HG02798 (cell line): ENCODE measurements at regions not wholly inside any gene's neighbourhood (a gene's known extent, or its start where the extent isn't known, plus 50 kb on each side); places are given as distances from the start of the nearest gene placed in this dataset.

Experiments used
- ATAC-seq: cut with Tn5 transposase; IDR thresholded peaks from one replicate; pipeline ENCODE4 v1.9.1; 2021; ENCODE audit warnings: mild to moderate bottlenecking; ENCODE audit not compliant: unreplicated experiment, poor library complexity

DNA sequence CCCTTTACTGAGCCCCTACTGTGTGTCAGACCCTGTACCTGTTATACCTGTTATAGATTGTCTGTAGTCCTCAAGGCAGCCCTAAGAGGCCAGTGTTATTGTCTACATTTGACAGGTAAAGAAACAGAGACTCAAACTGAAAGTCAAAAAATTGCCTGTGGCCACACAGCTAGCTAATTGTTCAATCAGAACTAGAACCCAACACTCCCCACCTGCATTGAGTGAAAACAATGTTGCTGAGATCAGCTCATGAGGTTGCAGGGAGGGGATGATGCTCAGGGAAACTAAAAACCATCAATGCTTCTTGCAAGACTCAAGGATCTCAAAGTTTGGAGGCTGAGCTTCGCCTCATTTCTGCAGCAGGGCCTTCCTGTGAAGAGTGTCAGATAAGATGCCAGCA is 109.5 kb upstream of the LMO4 start:
- ATAC-seq: no peak

DNA sequence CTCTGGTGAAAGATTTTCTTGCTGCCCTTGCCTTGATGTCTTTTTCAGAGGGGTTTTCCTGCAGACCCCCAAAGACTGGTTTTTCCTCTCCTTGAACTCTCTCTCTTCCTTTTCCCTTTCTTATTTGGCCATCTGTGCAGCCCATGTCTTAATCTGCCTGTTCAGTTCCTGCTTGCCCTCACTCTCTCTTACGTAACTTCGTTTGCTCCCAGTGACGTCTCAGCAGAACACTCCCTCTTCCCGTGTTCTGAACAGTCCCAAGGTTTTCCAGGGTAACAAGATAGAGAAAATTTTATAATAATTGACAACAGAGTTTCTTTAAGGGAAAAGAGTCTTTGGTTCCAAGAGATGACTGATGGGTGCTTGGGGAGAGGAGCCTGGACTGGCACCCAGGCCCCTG is 109.1 kb upstream of the LMO4 start:
- no peak for ATAC-seq

DNA sequence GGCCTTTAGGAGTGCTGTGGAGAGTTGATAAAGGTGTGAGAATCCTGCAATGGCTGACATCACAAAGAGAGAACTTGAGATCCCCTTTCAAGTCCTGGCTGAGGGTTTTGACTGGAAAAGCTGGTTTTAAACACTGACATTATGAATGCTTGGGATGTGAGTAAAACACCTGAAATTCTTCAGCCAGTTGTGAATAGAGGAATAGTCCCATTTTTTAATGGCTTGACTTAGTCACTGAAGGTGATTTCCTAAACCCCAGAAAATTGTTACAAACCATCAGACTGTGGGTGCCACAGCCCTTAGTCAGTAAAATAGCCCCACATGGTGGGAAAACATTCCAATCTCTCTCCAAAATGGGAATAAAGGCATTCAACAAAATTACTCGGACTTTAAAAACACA is 107.7 kb upstream of the LMO4 start:
- no peak for ATAC-seq

DNA sequence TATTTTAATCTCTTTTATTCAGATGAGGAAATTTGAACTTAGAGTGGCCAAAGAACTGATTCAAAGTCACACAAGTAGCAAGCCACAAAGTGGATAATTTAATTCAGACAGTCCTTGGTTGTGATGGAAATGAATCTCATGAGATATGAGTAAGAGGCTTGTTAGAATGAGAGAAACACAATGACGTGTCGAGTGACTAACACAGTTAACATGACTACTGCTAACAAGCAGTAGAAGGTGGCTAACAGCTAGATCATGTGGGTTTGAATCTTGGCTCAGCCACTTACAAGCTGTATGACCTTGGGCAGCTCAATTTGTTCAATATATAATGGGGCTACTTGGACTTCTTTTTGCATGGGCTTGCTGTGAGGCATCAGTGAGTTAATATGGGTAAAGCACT is 104.5 kb upstream of the LMO4 start:
- no peak for ATAC-seq

DNA sequence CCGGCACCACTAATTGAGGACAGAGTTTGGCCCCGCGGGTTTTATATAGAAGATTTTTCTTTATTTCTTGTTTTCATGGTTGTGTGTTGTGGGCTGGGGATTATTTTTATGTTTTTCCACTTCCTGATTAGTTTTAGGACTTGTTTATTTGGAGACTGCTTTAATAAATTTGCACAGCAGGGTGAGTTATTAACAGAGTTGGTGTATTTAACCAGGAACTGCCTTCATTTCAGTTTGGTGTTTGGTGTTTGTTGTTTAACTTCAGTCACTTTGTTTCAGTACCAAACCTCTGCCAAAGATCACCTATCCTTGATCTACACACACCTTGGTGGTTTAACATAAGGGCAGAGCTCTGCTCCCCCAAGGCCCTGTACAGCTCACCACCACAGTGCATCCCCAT is 103.5 kb upstream of the LMO4 start:
- no peak for ATAC-seq

DNA sequence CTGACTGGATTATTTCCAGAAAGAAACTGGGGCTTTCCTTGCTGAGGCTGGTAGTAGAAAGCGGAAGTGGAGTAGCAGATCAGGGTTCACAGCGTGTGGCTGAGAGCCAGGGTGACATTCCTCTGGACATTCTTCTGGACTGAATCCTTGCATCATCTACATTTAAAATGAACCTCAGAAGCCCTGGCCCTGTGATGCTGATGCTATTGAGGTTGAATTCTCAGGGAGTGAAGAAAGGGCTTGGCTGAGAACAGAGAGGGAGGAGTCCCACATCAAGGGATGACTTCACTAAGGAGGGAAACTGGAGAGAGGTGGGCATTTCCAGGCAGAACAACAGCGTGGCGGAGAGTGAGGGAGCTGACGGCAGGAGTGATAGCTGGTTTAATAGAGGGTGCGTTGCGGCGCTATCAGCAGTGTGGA is 102.3 kb upstream of the LMO4 start:
- peak; percentile 47 for ATAC-seq

DNA sequence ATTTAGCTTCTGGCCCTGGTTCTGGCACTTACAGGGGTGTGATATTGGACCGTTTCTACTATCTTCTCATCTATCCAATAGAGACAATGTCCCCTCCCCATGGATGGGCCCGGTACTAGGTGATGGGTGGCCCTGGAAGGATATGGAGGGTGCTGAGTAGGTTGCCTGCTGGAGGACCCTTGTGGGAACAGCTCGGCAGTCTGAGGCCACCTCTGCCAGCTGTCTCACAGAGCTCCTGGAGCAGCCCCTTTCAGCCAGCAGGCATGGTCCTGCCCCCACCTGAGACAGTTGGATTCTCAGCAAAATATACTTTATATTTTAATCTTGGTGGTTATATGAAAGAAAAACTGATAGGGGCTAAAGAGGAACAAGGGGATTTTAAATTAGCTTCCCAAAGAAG is 101.0 kb upstream of the LMO4 start:
- no peak for ATAC-seq

DNA sequence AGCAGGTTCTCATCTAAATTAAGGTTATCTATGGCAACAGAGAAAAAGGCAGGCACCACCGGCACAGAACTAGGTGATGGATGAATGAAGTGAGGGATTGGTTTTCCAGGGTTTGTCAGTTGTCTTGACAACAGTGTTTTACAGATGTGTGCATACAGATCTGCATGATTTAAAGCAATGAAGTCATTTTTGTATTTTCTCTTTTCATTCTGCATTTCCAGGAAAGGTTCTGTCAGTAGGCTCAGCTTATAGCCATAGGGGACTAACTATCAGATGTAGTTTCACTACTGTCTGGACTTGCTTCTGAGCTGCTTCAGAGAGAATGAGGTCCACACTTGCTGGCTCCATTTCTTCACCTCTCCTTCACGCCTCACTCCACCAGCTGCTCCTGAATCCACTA is 98.2 kb upstream of the LMO4 start:
- ATAC-seq: no peak

DNA sequence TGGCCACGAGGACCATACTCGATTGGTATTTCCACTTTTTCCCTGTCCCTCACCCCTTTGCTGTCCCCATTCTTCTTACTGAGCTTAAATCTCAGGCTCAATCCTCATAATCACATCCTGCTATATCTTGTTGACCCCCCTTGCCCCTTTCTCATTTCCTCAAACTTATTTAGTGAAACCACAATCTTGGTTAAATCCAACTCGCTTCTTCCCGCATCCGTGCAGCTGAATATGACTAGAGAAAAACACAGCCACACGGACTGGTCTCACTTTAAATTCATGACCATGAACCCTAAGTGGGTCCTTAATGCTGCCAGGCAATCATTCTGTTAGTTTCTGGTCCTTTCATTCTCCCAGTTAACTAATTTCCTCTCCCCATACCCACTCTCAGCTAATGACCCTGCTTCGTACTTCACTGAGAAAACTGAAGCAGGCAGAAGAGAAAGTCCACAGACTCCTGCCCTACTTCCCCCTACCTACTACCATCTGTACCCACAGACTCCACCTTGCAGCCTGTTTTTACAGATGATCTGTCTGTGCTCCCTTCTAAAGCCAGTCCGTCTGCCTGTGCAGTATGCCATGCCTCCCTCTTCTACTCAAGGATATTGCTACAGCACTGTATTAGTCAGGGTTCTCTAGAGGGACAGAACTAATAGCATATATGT is 96.8 kb upstream of the LMO4 start:
- ATAC-seq: no peak

DNA sequence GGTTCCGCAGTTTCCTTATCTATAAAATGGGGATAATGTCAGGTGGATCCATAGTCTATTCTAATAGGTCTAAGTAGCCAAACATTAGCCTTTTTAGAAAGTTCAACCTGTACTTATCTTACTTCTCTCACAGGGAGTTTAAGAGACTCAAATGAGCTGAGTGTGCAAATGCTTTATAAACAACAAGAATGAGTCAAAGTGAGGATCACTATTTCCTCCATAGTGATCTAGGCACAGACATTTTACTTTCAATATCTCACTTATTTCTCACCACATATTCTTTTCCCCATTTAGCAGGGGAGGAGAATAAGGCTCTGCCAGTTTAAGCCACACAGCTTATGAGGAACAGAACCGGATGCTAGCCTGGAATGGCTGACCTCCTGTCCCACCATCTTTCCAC is 92.1 kb upstream of the LMO4 start:
- no peak for ATAC-seq

DNA sequence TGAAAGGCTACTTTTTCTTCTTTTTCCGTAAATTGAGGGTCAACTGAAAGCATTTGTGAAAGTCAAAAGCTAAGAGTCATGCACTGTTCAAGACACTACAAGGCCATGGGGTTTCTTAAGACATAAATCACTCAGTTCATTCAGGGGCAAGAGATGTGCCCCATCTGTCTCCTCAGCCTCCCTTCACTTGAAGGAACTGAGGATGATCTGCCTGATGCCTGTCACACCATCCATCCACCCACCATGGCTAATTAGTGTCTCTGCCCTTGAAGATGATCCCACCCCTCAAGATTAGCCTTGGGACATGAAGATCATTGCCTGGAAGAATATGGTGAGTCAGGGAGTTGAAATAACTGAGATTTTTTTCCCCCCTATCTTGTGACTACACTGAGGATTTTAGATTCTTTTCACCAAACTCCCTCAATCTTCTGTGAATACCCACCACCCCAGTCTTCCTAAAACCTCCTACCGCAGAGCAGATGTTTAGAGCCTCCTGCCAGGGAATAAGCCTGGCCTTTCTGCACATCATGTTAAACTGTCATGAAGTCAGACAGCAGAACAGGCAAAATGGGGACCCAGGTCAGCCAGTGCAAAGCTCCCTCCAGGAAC is 88.6 kb upstream of the LMO4 start:
- no peak for ATAC-seq

DNA sequence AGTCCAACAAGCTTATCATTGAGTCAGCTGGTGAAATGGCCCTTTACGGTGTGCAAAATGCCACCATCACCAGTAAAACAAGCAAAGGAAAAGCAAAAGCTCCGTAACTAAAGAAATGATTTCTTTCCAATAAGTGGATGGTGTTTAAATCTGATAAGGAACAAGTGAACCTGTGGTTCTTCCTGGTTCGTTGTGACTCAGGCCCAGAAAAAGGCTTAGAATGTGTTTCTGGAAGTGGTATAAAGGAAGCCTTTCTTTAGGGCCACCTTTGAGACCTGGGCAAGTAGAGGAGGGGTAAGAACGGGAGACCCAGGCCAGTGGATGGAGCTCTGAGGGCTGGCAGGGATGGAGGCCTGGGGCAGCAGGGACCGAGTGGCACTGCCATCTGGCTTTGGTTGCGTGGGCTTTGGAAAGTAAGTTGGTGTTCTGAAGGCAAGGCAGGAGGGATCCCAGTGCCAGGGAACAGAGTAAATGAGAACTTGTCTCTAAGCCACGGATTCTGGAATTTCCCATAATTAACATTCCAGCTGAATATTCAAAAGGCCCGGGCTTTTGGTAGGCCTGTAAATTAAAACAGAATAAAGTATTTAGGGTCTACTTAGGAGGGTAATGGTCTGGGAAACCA is 87.9 kb upstream of the LMO4 start:
- no peak for ATAC-seq

DNA sequence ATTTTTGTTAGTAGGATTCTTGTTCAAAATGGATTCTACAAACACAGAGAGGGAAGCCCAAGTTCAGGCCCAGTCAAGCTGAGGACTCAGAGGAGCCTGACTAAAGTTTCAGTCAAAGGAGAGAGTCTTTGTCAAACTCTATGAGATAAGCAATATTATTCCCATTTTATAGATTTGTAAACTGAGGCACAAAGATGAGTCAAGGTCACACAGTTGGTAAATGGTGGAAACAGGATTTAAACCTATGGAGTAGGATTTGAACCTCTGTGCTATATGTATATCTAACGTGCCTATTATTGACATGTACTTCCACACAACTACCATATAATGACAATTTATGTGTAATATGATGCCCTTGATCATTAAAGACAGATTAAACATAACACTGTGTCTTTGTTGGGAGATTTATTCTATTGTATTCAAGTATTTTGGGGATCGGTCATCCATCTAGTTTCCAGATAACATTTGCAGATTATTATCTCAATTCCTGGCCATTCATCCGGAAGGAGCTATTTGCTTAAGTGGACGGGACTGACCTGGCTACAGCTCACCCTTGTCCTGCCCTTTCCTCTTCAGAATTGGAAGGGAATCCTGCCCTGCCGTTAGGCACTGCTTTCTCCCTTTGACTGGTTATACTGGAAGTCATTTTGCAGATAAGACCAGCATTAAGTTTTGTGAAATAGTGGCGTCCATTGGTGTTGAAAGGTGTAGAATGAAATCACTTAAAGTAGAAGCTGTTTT is 86.1 kb upstream of the LMO4 start:
- no peak for ATAC-seq

DNA sequence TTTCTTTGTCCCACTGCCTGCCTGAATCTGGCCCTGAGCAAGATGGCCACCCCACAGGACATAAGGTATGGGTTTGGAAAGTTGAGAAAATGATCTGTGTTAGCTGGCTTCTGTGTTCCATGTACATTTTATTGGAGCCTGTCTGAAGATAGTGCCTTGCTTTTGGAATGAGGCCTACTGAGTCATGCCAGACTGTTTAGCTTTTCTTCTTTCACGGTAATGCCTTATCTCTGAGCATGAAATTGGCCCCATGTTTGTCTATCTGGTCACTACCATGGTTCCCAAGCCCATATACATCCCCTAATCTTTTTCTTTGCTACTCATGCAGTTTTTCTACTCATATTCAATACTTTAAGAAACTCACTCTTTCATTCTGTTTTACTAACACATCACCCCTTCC is 85.1 kb upstream of the LMO4 start:
- no peak for ATAC-seq

DNA sequence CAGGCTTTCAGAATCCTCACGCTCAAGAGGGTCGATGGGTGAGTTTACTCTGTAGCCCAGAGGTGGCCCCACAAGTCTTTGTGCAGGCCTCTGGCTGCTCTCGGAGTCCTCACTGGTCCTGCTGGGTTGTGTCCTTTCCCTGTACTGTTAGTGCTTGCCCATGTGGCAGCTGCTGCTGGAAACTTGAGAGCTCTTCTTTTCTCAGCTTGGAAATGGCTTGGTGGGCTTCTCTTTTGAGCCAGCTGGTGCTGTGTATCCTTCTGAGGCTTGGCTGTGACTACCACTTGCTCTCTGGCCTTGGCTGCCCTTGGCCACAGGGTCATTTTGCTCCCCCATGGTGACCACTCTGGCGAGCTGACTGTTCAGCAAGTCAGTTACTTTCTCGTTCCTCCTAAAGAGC is 82.2 kb upstream of the LMO4 start:
- no peak for ATAC-seq

DNA sequence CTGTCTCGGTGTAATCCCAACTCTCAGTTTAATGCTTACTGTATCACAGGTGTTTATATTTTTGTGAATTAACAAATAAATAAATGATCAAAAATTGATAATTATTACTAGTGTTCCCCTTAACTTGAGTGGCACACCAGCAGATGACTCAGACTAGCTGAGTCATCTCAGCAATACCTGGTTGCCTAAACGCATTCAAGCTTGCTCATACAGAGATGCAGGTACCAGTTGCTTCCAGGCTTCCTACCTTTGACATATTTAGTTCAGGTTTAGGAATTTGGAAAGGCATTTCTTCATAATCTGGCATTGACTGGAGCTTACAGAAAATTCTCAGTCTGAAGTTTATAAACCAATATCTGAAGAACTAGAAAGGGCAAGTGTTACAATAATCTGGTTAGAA is 78.9 kb upstream of the LMO4 start:
- no peak for ATAC-seq

DNA sequence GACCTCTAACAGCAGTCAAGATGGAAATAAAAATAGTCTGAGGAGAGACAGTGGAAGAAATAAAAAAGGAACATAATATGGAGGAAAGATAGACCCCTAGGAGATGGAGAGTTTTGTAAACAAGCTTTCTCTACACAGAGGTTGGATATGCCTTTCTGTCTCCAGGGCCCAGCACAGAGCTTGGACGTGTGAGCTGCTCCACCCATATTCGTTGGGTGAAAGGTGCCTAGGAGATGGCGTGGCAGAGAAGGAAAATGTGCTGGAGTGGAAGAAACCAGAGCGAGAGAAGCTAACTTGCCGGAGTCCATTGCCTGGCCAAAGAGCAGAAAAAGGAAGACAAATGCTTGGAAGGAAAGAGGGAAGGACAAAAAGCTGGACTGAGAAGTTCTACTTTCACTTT is 78.3 kb upstream of the LMO4 start:
- no peak for ATAC-seq

DNA sequence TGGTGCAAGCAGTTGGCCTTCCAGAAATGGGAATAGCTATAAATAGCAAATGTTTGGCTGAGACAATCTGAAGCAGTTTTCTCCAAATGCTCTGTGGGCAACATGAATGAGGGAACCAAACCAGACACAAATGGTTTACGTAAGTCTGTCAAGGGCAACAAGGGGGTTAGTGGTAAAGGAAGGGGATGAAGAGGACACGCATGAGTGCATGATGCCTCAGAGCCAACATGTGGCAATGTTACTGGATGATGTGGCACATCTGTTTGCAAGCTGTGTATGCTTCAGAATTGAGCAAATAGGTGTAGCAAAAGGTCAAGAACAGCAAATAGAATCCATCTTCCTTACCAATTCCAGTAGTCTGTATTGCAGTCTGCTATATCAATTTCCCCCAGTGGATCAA is 76.3 kb upstream of the LMO4 start:
- no peak for ATAC-seq

DNA sequence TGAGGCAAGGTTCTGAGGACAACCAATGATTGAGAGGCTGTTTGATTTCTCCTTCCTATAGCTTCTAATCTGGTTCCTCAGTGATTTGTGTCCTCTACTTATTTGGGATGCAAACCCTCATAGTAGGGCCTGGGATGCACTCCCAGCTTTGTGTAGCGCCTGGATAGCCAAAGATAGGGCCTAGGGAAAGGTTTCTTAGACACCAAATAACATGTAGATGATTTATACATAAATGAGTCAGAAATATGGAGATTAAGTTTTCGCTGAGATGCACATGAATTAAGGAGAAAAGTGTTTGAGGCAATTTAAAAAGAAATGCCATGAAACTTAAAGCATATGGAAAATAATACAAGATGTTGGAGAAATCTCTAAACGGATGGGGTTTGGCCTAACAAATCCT is 66.0 kb upstream of the LMO4 start:
- ATAC-seq: no peak

DNA sequence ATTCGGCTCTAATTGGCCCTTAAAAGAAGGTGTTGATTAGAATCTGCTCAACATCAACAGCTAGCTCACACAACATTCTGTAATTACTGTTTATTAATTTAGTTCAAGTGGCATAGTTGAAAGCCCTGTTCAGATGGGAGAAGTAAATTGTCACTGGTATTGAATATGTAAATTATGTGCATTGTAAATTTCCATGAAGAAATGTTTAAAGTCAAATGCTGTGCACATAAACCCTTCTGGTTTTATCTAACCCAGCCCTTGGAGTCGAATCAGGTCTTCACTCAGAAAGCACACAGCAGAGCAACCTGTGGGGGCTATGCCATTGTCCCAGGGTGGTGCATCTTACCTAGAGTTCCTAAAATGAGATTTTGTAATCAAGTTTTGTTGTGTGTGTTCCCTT is 65.4 kb upstream of the LMO4 start:
- no peak for ATAC-seq

DNA sequence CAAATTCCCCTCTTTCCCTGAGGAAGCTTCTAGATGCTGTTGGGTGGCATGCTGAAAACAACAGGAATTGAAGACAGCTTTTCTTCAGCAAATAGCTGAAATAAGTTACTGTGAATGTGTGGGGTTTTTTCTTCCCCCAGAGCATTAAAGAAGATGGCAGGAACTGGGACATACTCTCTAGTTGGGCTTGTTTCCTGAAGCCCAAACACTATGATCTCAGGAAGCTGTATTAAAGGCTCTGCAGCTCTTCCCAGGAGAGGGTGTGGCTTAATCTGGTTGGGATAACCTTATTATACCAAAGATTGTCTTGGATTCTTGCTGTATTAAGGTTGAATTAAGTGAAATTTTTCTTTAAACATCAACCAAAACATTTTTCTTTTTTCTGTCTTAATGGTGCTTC is 64.9 kb upstream of the LMO4 start:
- no peak for ATAC-seq
